Vagina (tissue), 2 donors: ENCODE measurements at regions not wholly inside any gene's neighbourhood (a gene's known extent, or its start where the extent isn't known, plus 50 kb on each side); places are given as distances from the start of the nearest gene placed in this dataset.

Source experiments
- POLR2A ChIP-seq, 2 donors: fragments of 450-650 bp; IDR thresholded peaks; one replicate each; pipeline ENCODE4 v1.6.1; 2017; ENCODE audit warnings: antibody characterized with exemption in 2 of 2, mild to moderate bottlenecking in 2 of 2, moderate library complexity in 2 of 2
- TF ChIP-seq, protein P1 (sequence below), 3 experiments: fragments of 450-650 bp in 2 of 3; fragments of 200-600 bp in 1 of 3; sonication (generic) in 1 of 3; IDR thresholded peaks; one replicate each; pipeline ENCODE4 v1.5.1; 2017 to 2019; ENCODE audit warnings: antibody characterized with exemption in 3 of 3, mild to moderate bottlenecking in 2 of 3, moderate library complexity in 2 of 3

DNA sequence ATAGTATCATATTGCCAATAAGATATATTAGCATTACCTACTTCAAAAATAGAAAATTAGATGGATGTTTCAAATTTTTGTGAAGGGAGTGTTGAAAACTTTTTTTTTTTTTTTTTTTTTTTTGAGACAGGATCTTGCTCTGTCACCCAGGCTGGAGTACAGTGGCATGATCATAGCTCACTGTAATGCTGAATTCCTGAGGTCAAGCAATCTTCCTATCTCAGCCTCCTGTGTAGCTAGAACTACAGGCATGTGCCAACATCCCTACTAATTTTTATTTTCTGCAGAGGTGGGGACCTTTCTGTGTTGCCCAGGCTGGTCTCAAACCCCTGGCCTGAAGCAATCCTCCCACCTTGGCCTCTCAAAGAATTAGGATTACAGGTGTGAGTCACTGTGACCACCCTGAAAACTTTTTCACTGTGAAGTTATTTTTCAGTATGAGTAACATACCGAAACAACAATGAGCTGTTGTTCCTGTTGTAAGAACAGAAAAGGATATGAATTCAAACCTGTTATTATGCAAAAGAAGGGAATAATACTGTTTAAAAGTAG, 266.9 kb downstream of the NEBL start:
- TF ChIP-seq, protein P1, sequence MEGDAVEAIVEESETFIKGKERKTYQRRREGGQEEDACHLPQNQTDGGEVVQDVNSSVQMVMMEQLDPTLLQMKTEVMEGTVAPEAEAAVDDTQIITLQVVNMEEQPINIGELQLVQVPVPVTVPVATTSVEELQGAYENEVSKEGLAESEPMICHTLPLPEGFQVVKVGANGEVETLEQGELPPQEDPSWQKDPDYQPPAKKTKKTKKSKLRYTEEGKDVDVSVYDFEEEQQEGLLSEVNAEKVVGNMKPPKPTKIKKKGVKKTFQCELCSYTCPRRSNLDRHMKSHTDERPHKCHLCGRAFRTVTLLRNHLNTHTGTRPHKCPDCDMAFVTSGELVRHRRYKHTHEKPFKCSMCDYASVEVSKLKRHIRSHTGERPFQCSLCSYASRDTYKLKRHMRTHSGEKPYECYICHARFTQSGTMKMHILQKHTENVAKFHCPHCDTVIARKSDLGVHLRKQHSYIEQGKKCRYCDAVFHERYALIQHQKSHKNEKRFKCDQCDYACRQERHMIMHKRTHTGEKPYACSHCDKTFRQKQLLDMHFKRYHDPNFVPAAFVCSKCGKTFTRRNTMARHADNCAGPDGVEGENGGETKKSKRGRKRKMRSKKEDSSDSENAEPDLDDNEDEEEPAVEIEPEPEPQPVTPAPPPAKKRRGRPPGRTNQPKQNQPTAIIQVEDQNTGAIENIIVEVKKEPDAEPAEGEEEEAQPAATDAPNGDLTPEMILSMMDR (IDR thresholded peaks at IDR 0.05), result no peak
- no peak for TF ChIP-seq POLR2A (IDR thresholded peaks at IDR 0.05)
